GM18520 (cell line): ENCODE measurements at regions not wholly inside any gene's neighbourhood (a gene's known extent, or its start where the extent isn't known, plus 50 kb on each side); places are given as distances from the start of the nearest gene placed in this dataset.
"Not testable (repeated sequence)": the region's sequence is repeated elsewhere in the genome, so short reads cannot be mapped to it uniquely, and the experiment has no call there.

ENCODE experiments used
- ATAC-seq: cut with Tn5 transposase; IDR thresholded peaks from one replicate; pipeline ENCODE4 v1.9.1; 2021; ENCODE audit not compliant: unreplicated experiment

DNA sequence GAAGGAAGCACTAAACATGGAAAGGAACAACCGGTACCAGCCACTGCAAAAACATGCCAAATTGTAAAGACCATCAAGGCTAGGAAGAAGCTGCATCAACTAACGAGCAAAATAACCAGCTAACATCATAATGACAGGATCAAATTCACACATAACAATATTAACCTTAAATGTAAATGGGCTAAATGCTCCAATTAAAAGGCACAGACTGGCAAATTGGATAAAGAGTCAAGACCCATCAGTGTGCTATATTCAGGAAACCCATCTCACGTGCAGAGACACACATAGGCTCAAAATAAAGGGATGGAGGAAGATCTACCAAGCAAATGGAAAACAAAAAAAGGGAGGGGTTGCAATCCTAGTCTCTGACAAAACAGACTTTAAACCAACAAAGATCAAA, 126.3 kb upstream of the CAV2 start:
- ATAC-seq = not testable (repeated sequence)

DNA sequence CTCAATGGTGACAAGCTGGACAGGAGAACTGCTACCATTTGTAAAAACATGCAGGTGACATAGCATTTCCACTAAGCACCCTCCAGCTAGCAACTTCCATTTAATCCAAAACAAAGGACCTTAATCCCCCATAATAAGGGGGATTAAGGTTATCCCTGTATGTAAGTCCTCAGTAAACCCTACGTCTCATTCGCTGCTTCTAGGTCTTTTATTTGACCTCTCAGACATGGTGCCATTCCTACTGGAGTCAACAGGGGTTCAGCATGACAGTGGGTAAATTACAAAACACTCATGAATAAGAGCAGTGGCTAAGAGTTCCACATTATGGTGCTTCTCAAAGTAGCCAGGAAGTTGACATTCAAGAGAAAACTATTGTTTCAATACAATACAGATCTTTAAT, 121.8 kb upstream of the CAV2 start:
- ATAC-seq = no peak

DNA sequence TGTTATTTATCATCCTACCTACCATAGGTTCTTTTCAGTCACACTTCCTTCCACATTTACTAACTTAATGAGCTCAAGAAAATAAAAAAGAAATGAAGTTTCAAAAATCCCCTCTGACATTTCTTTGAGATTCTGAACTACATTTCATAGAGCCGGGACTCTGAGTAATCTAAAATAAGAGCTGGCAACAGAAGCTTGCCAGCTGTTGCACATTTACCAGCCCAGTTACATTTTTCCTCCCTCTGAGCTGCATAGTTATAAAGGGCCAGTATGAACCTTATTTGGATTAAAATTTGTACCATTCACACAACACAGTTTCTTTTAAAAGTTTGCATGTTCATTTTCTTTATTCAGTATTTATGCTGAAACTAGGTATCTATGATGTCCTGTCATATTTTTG, 119.5 kb upstream of the CAV2 start:
- no peak for ATAC-seq

DNA sequence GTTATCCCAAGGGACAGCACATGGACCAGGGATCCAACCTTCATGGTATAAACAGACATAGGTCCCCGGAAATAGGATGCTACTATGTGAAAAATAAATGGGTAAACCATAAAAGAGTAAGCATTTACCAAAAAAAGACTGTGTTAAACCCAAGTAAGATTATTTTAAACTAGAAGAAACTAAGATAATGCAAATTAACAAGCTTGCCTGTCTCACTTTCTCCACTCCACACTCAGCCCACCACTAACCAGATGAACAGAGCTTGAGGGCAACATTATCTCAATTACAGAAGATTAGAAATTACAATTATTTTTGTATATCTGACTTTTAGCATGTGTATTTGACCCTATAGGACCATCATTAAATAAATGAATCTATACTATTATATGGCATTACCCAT, 117.2 kb upstream of the CAV2 start:
- no peak for ATAC-seq

DNA sequence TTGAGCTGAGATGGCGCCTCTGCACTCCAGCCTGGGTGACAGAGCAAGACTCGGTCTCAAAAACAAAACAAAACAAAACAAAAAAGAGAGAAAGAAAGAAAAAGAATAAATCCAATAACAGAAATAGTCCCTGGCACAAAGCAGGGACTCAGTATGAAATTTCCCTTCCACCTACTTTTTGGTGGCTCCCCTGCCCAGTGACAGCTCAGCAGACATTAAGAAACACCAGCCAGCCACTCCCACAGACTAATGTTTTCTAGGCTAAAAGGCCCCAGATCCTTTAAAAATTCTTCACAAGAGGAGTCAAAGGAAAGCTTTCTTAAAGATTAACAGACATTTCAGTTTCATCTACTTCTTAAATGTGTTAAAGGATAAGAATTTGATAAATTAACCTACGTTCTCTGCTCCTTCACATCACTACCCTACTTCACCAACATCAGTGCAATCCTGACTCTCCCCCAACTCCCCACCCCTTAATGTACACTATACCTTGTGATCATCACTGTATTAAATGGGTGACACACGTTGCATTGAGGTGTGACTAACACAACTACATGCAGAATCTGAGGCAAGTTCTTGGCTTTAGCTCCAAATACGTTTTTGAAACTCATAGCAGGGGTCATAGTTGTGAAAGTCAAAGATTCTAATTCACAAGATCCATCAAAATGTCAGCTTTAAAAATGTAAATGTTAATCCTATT, 114.5 kb upstream of the CAV2 start:
- no peak for ATAC-seq

GRCh38 chr7:116386674-116387073, 112.9 kb upstream of the CAV2 start:
- ATAC-seq = no peak

GRCh38 chr7:116390363-116390762, 109.2 kb upstream of the CAV2 start:
- ATAC-seq = no peak

DNA sequence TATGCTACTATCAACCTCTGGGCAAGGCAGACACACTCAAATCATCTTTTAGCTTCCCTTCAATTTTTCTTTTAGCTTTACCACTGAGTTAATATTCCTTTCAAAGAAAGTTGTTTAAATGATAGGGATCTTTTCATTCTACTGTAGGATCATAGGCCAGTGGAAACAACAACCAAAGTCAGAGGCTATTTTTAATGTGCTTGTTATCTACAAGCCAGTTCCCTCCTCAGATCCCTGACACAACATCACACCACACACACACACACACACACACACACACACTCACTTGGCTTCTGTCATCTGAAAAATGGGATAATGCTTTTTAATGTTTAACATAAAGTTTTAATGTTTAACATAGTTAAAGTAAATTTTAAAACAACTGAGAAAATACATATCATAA, 106.7 kb upstream of the CAV2 start:
- ATAC-seq = no peak

- ATAC-seq = no peak
These were observed 105.9 kb upstream of the CAV2 start for GRCh38 chr7:116393654-116394053.

DNA sequence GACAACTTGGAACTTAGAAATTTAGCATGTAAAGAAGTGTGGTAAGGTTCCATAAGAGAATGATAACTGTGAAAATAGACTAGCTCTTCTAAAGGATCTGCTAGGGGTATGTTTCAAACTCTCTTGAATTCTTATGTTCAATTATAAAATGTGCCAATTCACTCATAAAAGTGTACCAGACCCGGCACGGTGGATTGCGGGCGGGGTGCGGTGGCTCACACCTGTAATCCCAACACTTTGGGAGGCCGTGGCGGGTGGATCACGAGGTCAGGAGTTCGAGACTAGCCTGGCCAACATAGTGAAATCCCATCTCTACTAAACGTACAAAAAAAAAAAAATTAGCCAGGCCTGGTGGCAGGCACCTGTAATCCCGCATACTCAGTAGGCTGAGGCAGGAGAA, 105.4 kb upstream of the CAV2 start:
- ATAC-seq = no peak

DNA sequence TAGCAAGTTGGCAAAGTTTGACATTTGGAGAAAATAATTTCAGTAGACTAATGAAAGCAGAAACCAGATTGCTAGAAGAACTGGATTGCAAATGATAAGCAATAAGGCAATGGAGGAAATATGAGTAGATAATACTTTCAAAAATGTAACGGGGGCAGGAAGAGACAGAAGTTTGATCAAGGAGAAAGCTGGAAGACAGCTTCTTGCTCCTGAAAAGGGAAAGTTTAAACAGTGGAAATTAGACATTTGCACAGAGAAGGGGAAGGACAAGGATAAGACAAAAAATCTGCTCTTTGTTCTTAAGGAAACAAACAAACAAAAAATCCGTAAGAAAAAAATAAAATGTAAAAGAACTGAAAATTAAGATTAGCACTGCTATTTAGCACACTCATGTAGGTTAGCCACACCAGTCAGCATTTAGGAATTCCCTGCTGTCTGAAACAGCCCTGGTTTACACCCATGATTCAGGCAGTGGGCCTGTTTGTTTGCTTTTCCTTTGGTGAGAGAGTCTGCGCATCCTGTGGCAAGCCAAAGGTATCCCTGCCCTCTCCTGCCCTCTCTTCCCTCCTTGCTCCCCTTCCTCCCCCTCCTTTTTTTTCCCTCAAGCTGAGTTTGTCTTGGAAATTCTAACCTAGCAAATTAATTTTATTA, 104.3 kb upstream of the CAV2 start:
- no peak for ATAC-seq

GRCh38 chr7:116398672-116399071, 100.9 kb upstream of the CAV2 start:
- ATAC-seq = no peak

GRCh38 chr7:116399819-116400218, 99.7 kb upstream of the CAV2 start:
- ATAC-seq = no peak

- no peak for ATAC-seq
These were observed 99.0 kb upstream of the CAV2 start for GRCh38 chr7:116400522-116400921.

- ATAC-seq = no peak
These were observed 97.8 kb upstream of the CAV2 start for GRCh38 chr7:116401711-116402110.

- no peak for ATAC-seq
These were observed 96.3 kb upstream of the CAV2 start for GRCh38 chr7:116403265-116403664.

- ATAC-seq = no peak
These were observed 95.1 kb upstream of the CAV2 start for GRCh38 chr7:116404389-116404788.

- no peak for ATAC-seq
These were observed 93.7 kb upstream of the CAV2 start for GRCh38 chr7:116405810-116406209.

GRCh38 chr7:116407165-116407564, 92.4 kb upstream of the CAV2 start:
- no peak for ATAC-seq

- ATAC-seq = no peak
These were observed 91.4 kb upstream of the CAV2 start for GRCh38 chr7:116408166-116408565.

GRCh38 chr7:116408831-116409453, 90.6 kb upstream of the CAV2 start:
- ATAC-seq = not testable (repeated sequence)

- not testable (repeated sequence) for ATAC-seq
These were observed 88.8 kb upstream of the CAV2 start for GRCh38 chr7:116410694-116411093.
